Peyer's patch (tissue), 4 donors: ENCODE measurements at regions not wholly inside any gene's neighbourhood (a gene's known extent, or its start where the extent isn't known, plus 50 kb on each side); places are given as distances from the start of the nearest gene placed in this dataset.
"Not testable (repeated sequence)": the region's sequence is repeated elsewhere in the genome, so short reads cannot be mapped to it uniquely, and the experiment has no call there.

Source experiments
- DNase-seq, 3 donors: peaks; one replicate each; pipeline ENCODE4 v3.0.0-alpha.2; 2017 to 2019
- H3K27ac ChIP-seq, 4 donors: fragments of 200-600 bp; sonication (generic); one replicate each; pipeline ENCODE4 v1.5.1; 2016 to 2019
- H3K27me3 ChIP-seq, 2 donors: fragments of 200-600 bp; sonication (generic); one replicate each; pipeline ENCODE4 v1.5.1; 2019
- H3K36me3 ChIP-seq, 3 donors: fragments of 200-600 bp; sonication (generic); one replicate each; pipeline ENCODE4 v1.5.1; 2016 to 2019
- H3K4me1 ChIP-seq, 4 donors: fragments of 200-600 bp; sonication (generic); one replicate each; pipeline ENCODE4 v1.5.1; 2016 to 2019
- H3K4me3 ChIP-seq, 4 donors: fragments of 200-600 bp; sonication (generic); 1 replicate in 3 of 4; 2 replicates in 1 of 4; pipeline ENCODE4 v1.5.1; 2016 to 2019; ENCODE audit warnings: mild to moderate bottlenecking in 1 of 4
- H3K9me3 ChIP-seq, 4 donors: fragments of 200-600 bp; sonication (generic); one replicate each; pipeline ENCODE4 v1.5.1; 2016 to 2019; ENCODE audit warnings: mild to moderate bottlenecking in 1 of 4
- POLR2A ChIP-seq, 2 donors: fragments of 450-650 bp; IDR thresholded peaks; one replicate each; pipeline ENCODE4 v1.5.1; 2017; ENCODE audit warnings: antibody characterized with exemption in 2 of 2, mild to moderate bottlenecking in 2 of 2, moderate library complexity in 2 of 2
- TF ChIP-seq, protein P1 (sequence below), 6 experiments: fragments of 450-650 bp in 4 of 6; fragments of 200-600 bp in 2 of 6; sonication (generic) in 1 of 6; IDR thresholded peaks; one replicate each; pipeline ENCODE4 v1.5.1; 2017 to 2019; ENCODE audit warnings: antibody characterized with exemption in 6 of 6, mild to moderate bottlenecking in 3 of 6, moderate library complexity in 1 of 6

DNA sequence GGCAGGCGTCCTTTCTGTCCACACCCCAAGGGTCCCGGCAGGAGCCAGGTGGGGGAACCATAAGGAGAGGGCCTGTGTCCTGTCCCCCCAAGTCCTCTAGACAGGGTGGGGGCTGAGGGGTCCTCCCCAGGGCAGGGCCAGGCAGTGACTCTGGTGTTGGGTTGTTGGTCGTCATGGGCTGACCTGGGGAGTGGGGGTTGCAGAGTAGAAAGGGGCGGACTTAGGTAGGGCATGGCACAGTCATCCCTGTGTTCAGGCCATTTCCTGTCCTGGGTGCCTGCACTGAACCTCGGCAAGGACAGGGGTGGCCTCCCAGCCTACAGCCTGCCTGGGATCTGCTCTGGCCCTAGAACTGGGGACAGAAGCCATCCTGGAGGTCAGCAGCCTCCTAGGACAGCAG lies 356.2 kb downstream of the TMEM121 start:
- TF ChIP-seq, protein P1, sequence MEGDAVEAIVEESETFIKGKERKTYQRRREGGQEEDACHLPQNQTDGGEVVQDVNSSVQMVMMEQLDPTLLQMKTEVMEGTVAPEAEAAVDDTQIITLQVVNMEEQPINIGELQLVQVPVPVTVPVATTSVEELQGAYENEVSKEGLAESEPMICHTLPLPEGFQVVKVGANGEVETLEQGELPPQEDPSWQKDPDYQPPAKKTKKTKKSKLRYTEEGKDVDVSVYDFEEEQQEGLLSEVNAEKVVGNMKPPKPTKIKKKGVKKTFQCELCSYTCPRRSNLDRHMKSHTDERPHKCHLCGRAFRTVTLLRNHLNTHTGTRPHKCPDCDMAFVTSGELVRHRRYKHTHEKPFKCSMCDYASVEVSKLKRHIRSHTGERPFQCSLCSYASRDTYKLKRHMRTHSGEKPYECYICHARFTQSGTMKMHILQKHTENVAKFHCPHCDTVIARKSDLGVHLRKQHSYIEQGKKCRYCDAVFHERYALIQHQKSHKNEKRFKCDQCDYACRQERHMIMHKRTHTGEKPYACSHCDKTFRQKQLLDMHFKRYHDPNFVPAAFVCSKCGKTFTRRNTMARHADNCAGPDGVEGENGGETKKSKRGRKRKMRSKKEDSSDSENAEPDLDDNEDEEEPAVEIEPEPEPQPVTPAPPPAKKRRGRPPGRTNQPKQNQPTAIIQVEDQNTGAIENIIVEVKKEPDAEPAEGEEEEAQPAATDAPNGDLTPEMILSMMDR (IDR thresholded peaks at IDR 0.05): no peak
- TF ChIP-seq POLR2A (IDR thresholded peaks at IDR 0.05): no peak
- H3K4me3 ChIP-seq: no peak overlapping the region
- no peaks in the 10 kb centered on the region for H3K4me1 ChIP-seq
- peak in 1 of 3 donors; percentile 27 for DNase-seq
- H3K36me3 ChIP-seq: no peaks in the 10 kb centered on the region
- no peaks in the 10 kb centered on the region for H3K9me3 ChIP-seq
- no peaks in the 10 kb centered on the region for H3K27me3 ChIP-seq
- H3K27ac ChIP-seq: no peak overlapping the region

DNA sequence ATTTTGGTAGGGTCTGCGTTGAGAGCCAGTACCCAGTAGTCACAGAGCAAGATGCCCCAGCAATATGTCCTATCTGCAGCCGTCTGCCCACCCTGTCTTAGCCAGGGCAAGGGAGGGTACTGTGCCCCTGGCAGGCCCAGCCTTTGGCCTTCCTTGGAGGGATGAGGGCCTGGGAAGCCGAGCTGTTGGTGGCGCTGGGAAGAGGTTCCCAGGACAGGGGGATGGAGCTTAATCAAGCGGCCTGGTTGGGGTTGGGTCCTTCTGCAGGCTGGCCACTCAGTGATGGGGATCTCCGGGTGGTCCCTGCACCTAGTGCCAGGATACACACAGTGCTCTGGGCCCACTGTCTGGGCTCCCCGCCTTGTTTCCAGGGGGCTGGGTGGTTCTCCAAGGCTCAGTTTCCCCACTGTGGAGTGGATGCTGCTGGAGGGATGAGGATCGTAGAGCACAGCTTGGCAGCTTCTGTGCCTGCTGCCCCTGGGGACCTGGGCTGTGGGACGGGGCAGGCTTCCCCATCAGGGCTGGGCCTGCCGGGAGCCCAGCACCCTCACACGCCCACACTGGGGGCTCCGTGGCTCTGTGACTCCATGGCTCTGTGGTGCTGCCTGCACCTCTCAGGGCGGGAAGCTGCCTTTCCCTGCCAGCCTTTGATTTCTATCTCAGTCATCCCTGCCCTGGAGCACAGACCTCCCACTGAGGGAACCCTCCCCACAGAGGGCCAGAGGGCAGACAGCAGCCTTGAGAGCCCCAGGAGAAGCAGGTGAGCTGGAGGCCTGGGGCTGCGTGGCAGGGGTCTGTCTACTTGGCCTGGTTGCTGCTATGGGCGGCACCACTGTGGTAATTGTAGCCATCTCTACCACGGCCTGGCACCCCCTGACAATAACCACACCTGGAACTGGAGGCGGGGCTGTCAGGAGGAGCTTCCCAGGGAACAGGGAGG lies 357.0 kb downstream of the TMEM121 start:
- no peaks in the 10 kb centered on the region for H3K36me3 ChIP-seq
- DNase-seq: peak in 2 of 3 donors; percentile 31 to 32
- H3K27me3 ChIP-seq: no peaks in the 10 kb centered on the region
- no peaks in the 10 kb centered on the region for H3K9me3 ChIP-seq
- H3K4me1 ChIP-seq: no peaks in the 10 kb centered on the region
- TF ChIP-seq, protein P1 (IDR thresholded peaks at IDR 0.05): no peak
- TF ChIP-seq POLR2A (IDR thresholded peaks at IDR 0.05): no peak
- H3K27ac ChIP-seq: no peak overlapping the region
- no peak overlapping the region for H3K4me3 ChIP-seq

DNA sequence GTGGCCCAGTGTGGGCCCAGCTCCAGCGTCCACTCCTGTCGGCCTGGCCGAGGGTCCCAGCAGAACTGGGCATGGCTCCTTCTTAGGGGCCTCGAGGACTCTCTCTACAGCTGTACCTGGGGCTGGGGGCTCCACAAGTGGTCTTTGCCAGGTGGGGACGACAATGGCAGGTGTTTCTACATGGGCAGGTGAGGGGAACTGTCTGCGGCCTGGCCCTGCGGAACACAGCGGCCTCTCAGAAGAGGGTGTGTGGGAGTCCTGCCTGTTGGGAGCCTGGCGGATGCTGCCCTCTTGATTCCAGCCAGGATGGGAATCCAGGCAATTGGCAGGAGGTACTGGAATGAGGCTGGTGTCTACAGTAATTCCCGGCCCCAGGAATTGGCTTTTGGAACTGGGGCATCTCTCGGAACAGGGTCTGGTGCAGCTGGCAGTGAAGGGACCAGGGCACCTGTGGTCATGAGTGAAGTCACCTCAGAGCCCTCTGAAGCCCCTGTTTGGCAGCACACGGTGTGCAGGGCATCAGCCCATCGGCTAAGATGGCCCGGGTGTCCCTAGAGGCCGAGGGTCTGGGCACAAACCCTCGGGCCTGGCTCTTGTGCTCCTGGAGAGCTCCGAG lies 357.9 kb downstream of the TMEM121 start:
- not testable (repeated sequence) for H3K27me3 ChIP-seq, H3K9me3 ChIP-seq, H3K4me1 ChIP-seq, H3K4me3 ChIP-seq, H3K27ac ChIP-seq, H3K36me3 ChIP-seq
- DNase-seq: peak in 1 of 3 donors; percentile 24

DNA sequence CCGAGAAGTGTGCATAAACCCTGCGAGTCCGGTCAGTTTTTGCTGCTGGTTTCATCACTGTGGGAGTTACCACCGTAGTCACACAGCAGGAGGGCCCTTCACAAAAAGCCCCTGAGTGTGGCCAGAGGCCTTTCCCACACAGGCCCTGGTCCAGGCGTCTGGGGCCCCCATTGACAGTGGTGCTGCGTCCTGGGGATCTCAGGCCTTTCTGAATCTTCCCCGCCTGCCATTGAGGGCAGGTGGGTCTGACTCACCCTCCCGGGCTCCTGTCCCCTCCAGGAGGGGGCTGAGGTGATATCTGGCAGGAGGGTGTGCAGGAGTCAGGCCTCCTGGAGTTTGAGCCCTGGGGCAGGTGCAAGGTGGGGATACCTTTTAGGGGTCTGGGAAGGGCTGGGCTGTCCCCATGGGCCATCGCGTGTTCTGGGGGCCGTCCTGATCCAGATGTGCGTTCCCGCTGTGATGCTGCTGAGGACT lies 358.5 kb downstream of the TMEM121 start:
- no peak overlapping the region for H3K27ac ChIP-seq
- no peaks in the 10 kb centered on the region for H3K4me1 ChIP-seq
- DNase-seq: peak in 1 of 3 donors; percentile 22
- TF ChIP-seq, protein P1 (IDR thresholded peaks at IDR 0.05): no peak
- TF ChIP-seq POLR2A (IDR thresholded peaks at IDR 0.05): no peak
- no peak overlapping the region for H3K4me3 ChIP-seq
- H3K9me3 ChIP-seq: no peaks in the 10 kb centered on the region
- H3K27me3 ChIP-seq: no peaks in the 10 kb centered on the region
- no peaks in the 10 kb centered on the region for H3K36me3 ChIP-seq

DNA sequence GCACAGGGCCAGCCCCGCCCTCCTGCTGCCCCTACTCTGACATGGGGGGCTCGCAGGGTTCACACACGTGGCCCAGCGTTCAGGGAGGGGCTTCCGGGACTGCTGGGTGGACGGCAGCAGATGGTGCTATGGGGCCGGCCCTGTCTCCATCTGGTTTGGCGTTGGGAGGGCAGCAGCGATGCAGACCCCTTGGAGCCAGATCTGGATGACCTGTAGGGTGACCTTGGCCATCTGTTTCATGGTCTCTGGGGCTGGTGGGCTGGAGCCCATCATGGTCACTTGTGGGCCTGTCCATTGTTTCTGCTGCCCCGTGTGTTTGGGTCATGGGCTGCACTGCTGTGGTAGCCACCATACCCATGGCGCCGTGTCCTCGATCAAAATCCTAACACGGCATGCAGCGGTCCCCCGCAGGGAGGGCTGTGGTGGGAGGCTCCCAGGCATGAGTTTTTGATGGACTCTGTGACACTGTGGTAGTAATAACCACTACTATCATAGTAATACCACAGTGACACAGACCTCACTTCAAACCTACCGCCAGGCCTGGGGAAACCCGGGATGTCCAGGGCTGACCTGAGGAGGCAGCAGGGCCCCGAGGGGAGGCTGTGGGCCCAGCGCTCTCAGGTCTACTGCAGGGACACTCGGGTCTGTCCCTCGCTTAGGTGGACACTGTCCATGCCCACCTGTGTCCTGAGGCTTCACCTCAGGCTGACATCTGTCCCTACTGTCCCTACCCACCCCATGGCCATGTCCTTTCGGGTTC lies 359.4 kb downstream of the TMEM121 start:
- no peaks in the 10 kb centered on the region for H3K9me3 ChIP-seq
- peak in 2 of 3 donors; percentile 23 to 42 for DNase-seq
- no peak overlapping the region for H3K4me3 ChIP-seq
- H3K36me3 ChIP-seq: no peaks in the 10 kb centered on the region
- H3K4me1 ChIP-seq: no peaks in the 10 kb centered on the region
- H3K27me3 ChIP-seq: no peaks in the 10 kb centered on the region
- no peak overlapping the region for H3K27ac ChIP-seq
- TF ChIP-seq, protein P1 (IDR thresholded peaks at IDR 0.05): no peak
- TF ChIP-seq POLR2A (IDR thresholded peaks at IDR 0.05): no peak

DNA sequence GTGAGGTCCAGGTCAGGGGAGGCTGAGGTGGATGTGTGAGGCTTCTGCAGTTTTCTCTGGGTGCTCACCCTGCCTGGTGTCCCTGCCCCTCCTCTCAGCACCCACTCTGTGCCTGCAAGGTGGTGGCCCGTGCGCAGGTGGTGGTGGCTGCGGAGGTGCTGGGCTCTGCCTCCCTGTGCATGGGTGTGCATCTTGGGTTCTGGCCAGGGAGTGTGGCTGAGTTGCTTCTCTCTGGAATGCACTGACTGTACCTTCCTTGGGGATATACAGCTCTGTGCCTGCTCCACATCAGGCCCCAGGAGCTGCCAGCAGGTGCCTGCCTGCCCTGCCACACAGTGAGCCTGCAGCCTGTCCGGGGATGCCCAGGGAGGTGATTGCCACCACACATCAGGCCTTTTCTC lies 360.4 kb downstream of the TMEM121 start:
- not testable (repeated sequence) for H3K27me3 ChIP-seq, H3K4me1 ChIP-seq, H3K27ac ChIP-seq, H3K4me3 ChIP-seq, H3K9me3 ChIP-seq, H3K36me3 ChIP-seq
- DNase-seq: peak in 2 of 3 donors; percentile 16 to 37
